Left lung (tissue), 4 donors: ENCODE measurements at regions not wholly inside any gene's neighbourhood (a gene's known extent, or its start where the extent isn't known, plus 50 kb on each side); places are given as distances from the start of the nearest gene placed in this dataset.
A peak's percentile ranks its signal among the peaks of the same experiment; 100 is the strongest.

ENCODE experiments used
- ATAC-seq: fragments of 200-7000 bp; cut with Tn5 transposase; one replicate; pipeline ENCODE4 v1.9.1; 2020; ENCODE audit warnings: moderate library complexity
- DNase-seq, 4 donors: peaks; one replicate each; pipeline ENCODE4 v3.0.0-alpha.2; 2013 to 2020
- H3K27ac ChIP-seq, 2 donors: fragments of 200-600 bp; sonication (generic) in 1 of 2; one replicate each; pipeline versions ENCODE4 v1.5.0 to v1.8.0; 2020 to 2021
- H3K27me3 ChIP-seq, 2 donors: fragments of 200-600 bp; sonication (generic) in 1 of 2; one replicate each; pipeline versions ENCODE4 v1.5.0 to v1.8.0; 2020 to 2021
- H3K36me3 ChIP-seq, 2 donors: fragments of 200-600 bp; sonication (generic) in 1 of 2; one replicate each; pipeline versions ENCODE4 v1.5.0 to v1.8.0; 2020 to 2021
- H3K4me1 ChIP-seq, 2 donors: fragments of 200-600 bp; one replicate each; pipeline ENCODE4 v1.8.0; 2021
- H3K4me3 ChIP-seq, 2 donors: fragments of 200-600 bp; sonication (generic) in 1 of 2; one replicate each; pipeline versions ENCODE4 v1.5.0 to v1.8.0; 2020 to 2021; ENCODE audit warnings: mild to moderate bottlenecking in 1 of 2
- H3K9me3 ChIP-seq, 2 donors: fragments of 200-600 bp; sonication (generic) in 1 of 2; one replicate each; pipeline versions ENCODE4 v1.5.0 to v1.8.0; 2020 to 2021
- CTCF ChIP-seq, 2 donors: fragments of 200-600 bp; sonication (generic) in 1 of 2; IDR thresholded peaks; one replicate each; pipeline versions ENCODE4 v1.5.0 to v1.8.0; 2021; ENCODE audit warnings: antibody characterized with exemption in 2 of 2
- intact Hi-C, 2 donors: fragments of 100-400 bp; cut with DNase I; formaldehyde crosslinking; loops; one replicate each; pipeline versions ENCODE4 v1.11.2 to v1.14.2; 2022
- donor health status: DM: no; HTN: yes; CAD: no.
- donor health status: DM: no; HTN: no; CAD: no.

GRCh38 chr1:232201024-232201423 is 428.9 kb downstream of the SIPA1L2 start:
- intact Hi-C loops, result no loop called here
- Histone ChIP-seq H3K9me3 (peaks cover 0 to 29% of the 10 kb centered on the region in 2 donors), H3K27ac (no peak overlapping the region), H3K36me3 (no peaks in the 10 kb centered on the region), H3K4me3 (no peak overlapping the region), H3K27me3 (no peaks in the 10 kb centered on the region), H3K4me1 (no peaks in the 10 kb centered on the region)
- no peak for TF ChIP-seq CTCF (IDR thresholded peaks at IDR 0.05)
- ATAC-seq, result no peak
- DNase-seq, result no peak

GRCh38 chr1:232196042-232196441 is 433.9 kb downstream of the SIPA1L2 start:
- Histone ChIP-seq H3K4me1 (no peaks in the 10 kb centered on the region), H3K9me3 (peaks cover 0 to 8% of the 10 kb centered on the region in 2 donors), H3K27me3 (no peaks in the 10 kb centered on the region), H3K36me3 (no peaks in the 10 kb centered on the region), H3K27ac (no peak overlapping the region), H3K4me3 (no peak overlapping the region)
- ATAC-seq (no peak), DNase-seq (no peak)
- no peak for TF ChIP-seq CTCF (IDR thresholded peaks at IDR 0.05)
- intact Hi-C loops, result no loop called here

GRCh38 chr1:232194424-232194823 is 435.5 kb downstream of the SIPA1L2 start:
- Histone ChIP-seq H3K9me3 (no peaks in the 10 kb centered on the region), H3K4me3 (no peak overlapping the region), H3K4me1 (no peaks in the 10 kb centered on the region), H3K27ac (no peak overlapping the region), H3K27me3 (no peaks in the 10 kb centered on the region), H3K36me3 (no peaks in the 10 kb centered on the region)
- DNase-seq (no peak), ATAC-seq (no peak)
- no peak for TF ChIP-seq CTCF (IDR thresholded peaks at IDR 0.05)
- intact Hi-C loops, result no loop called here

- no peaks in the 10 kb centered on the region for H3K36me3 ChIP-seq
- no peak for TF ChIP-seq CTCF (IDR thresholded peaks at IDR 0.05)
- ATAC-seq, result no peak
- H3K4me1 ChIP-seq, result no peaks in the 10 kb centered on the region
- no peaks in the 10 kb centered on the region for H3K9me3 ChIP-seq
- no peak for DNase-seq
- intact Hi-C loops, result no loop called here
- no peak overlapping the region for H3K27ac ChIP-seq
- H3K4me3 ChIP-seq, result no peak overlapping the region
- no peaks in the 10 kb centered on the region for H3K27me3 ChIP-seq
Observed at GRCh38 chr1:232193451-232193783, 436.5 kb downstream of the SIPA1L2 start.

- H3K27ac ChIP-seq, result no peak overlapping the region
- intact Hi-C loops, result no loop called here
- ATAC-seq (peak; percentile 29), DNase-seq (no peak)
- H3K4me1 ChIP-seq, result no peaks in the 10 kb centered on the region
- no peak overlapping the region for H3K4me3 ChIP-seq
- H3K9me3 ChIP-seq, result no peaks in the 10 kb centered on the region
- no peaks in the 10 kb centered on the region for H3K27me3 ChIP-seq
- TF ChIP-seq CTCF (IDR thresholded peaks at IDR 0.05), result no peak
- no peaks in the 10 kb centered on the region for H3K36me3 ChIP-seq
Observed at GRCh38 chr1:232192781-232193450, 437.0 kb downstream of the SIPA1L2 start.
